GM10248 (cell line): ENCODE measurements at regions not wholly inside any gene's neighbourhood (a gene's known extent, or its start where the extent isn't known, plus 50 kb on each side); places are given as distances from the start of the nearest gene placed in this dataset.

ENCODE experiments used
- CTCF ChIA-PET: fragments of 300-600 bp; sonication (Branson Sonifier 250); formaldehyde crosslinking; extraction: SDS; loops from one replicate; lab custom pipeline; 2021; ENCODE audit warnings: antibody characterized with exemption; lab: Yijun Ruan, JAX
- POLR2A ChIA-PET: fragments of 350-650 bp; sonication (Branson Sonifier 250); formaldehyde crosslinking; extraction: SDS; loops from one replicate; lab custom pipeline; 2020; ENCODE audit warnings: antibody characterized with exemption; lab: Yijun Ruan, JAX
- DNase-seq: peaks from one replicate; pipeline ENCODE4 v3.0.0; 2012; ENCODE audit errors: extremely low spot score
- CTCF ChIP-seq: IDR thresholded peaks from 2 replicates; pipeline ENCODE4 v1.5.1; 2012; ENCODE audit warnings: mild to moderate bottlenecking, low read depth; ENCODE audit errors: extremely low read depth, missing control alignments, control extremely low read depth

- TF ChIP-seq CTCF = no peak
- DNase-seq = no peak
- ChIA-PET POLR2A (no interaction called here), CTCF (no interaction called here)
These were observed 166.5 kb downstream of the TFEC start for GRCh38 chr7:115864082-115864481.

- DNase-seq = peak; percentile 5
- peak; percentile 47 for TF ChIP-seq CTCF
- POLR2A ChIA-PET = no interaction called here
- CTCF ChIA-PET = interaction anchor here (0.6 to 3.4 kb wide), 15 partner anchors 9 to 1824 kb away, joined by 3 to 20 read pairs (median 3); no protein-coding TSS in a partner anchor
These were observed 179.3 kb downstream of the TFEC start for GRCh38 chr7:115851291-115851690.

DNA sequence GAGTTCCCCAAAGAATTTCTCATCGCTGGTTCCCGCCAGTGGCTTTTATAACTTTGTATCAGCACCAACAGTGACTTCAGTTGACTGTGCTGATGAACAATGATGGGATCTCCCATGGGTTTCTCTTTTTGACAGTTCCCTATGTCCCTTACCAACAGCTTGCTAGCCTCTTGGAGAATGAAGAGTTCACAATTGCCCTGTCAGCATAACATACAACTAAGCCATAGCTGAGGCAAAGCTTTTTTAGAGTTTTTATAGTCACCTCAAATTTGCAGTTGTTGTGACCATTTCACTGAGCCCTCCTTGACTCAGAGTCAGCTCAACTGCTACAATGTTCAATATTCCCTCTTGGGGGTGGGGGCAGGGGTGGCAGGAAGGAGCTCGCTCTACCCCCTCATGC is 179.8 kb downstream of the TFEC start:
- ChIA-PET POLR2A (no interaction called here), CTCF (interaction anchor here (0.6 to 3.4 kb wide), 13 partner anchors 9 to 1823 kb away, joined by 3 to 20 read pairs (median 3); no protein-coding TSS in a partner anchor)
- DNase-seq = no peak
- TF ChIP-seq CTCF = no peak

GRCh38 chr7:115844857-115845256 is 185.7 kb downstream of the TFEC start:
- DNase-seq = no peak
- no peak for TF ChIP-seq CTCF
- POLR2A ChIA-PET = no interaction called here
- CTCF ChIA-PET = no interaction called here

DNA sequence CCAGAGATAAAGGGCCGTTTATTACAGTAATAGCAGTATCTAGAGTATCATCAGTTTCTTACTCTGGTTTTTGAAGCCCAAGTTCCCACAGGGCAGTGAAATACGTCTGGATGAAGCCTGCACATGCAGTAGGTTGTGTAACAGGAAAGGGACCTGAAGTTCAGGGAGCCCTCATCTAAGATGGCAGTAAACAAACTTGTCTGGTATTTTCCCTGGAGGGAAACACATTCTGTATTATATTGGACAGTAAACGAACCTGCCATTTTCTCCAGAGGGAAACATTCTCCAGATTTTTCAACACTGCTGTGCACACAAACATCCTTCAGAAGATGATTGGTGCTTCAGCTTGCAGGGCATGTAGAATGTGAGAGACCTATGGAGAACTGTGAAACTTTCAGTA is 189.9 kb downstream of the TFEC start:
- no peak for TF ChIP-seq CTCF
- CTCF ChIA-PET = interaction anchor here (3.1 kb wide), 1 partner anchor 11 kb away, joined by 18 read pairs; no protein-coding TSS in a partner anchor
- no peak for DNase-seq
- POLR2A ChIA-PET = no interaction called here

DNA sequence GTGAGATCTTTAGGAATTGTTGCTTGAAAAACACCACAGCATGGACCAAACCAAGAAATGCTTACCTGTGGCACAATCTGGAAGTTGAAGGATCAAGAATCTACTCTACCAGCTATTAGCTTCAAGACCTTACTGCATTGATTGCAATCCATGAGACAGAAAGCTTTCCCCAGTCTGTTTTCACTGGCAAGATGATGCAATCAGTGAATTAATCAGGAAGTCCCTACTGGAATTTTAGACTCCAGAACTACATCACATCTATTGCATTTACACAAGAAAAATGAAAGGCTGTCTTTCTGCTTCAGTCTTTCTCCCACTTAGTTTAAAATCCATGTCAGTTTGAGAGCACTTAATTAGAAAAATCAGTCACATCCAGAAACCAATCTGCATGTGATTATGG is 191.7 kb downstream of the TFEC start:
- DNase-seq = no peak
- no peak for TF ChIP-seq CTCF

GRCh38 chr7:115831371-115831770 is 199.2 kb downstream of the TFEC start:
- CTCF ChIA-PET = interaction anchor here (1.0 kb wide), 1 partner anchor 20 kb away, joined by 3 read pairs; no protein-coding TSS in a partner anchor

More for the DNA sequence above, 191.7 kb downstream of the TFEC start:
- ChIA-PET POLR2A (no interaction called here), CTCF (interaction anchor here (1.0 kb wide), 1 partner anchor 10 kb away, joined by 3 read pairs; no protein-coding TSS in a partner anchor)

More at GRCh38 chr7:115831371-115831770, 199.2 kb downstream of the TFEC start:
- POLR2A ChIA-PET = no interaction called here
- no peak for DNase-seq
- TF ChIP-seq CTCF = no peak
